RWPE2 (cell line): ENCODE measurements at regions not wholly inside any gene's neighbourhood (a gene's known extent, or its start where the extent isn't known, plus 50 kb on each side); places are given as distances from the start of the nearest gene placed in this dataset.

Experiments
- ATAC-seq: fragments of 200-7000 bp; cut with Tn5 transposase; 3 replicates; pipeline ENCODE4 v1.9.1; 2021; ENCODE audit warnings: low read depth
- DNase-seq: peaks from one replicate; pipeline ENCODE4 v3.0.0-alpha.2; 2020; ENCODE audit warnings: low spot score
- H3K27ac ChIP-seq: fragments of 450-650 bp; 2 replicates; pipeline ENCODE4 v1.5.1; 2017; ENCODE audit warnings: mild to moderate bottlenecking; ENCODE audit not compliant: poor library complexity, severe bottlenecking
- H3K27me3 ChIP-seq: fragments of 250-450 bp; sonication (Bioruptor Pico); 2 replicates; pipeline ENCODE4 v1.5.1; 2021; ENCODE audit warnings: mild to moderate bottlenecking, moderate library complexity; ENCODE audit not compliant: insufficient read depth, poor library complexity, severe bottlenecking
- H3K36me3 ChIP-seq: fragments of 250-450 bp; sonication (Bioruptor Pico); 2 replicates; pipeline ENCODE4 v1.5.1; 2020; ENCODE audit warnings: low read depth, mild to moderate bottlenecking, moderate library complexity
- H3K4me1 ChIP-seq: fragments of 250-450 bp; sonication (Bioruptor Pico); 2 replicates; pipeline ENCODE4 v1.5.1; 2021; ENCODE audit warnings: mild to moderate bottlenecking, moderate library complexity; ENCODE audit not compliant: insufficient read depth, poor library complexity, severe bottlenecking
- H3K4me3 ChIP-seq: fragments of 250-450 bp; sonication (Bioruptor Pico); 2 replicates; pipeline ENCODE4 v1.5.1; 2021; ENCODE audit warnings: mild to moderate bottlenecking, moderate library complexity; ENCODE audit not compliant: severe bottlenecking
- H3K9me3 ChIP-seq: fragments of 250-450 bp; sonication (Bioruptor Pico); 2 replicates; pipeline ENCODE4 v1.5.1; 2021; ENCODE audit warnings: mild to moderate bottlenecking, moderate library complexity; ENCODE audit not compliant: severe bottlenecking
- CTCF ChIP-seq: fragments of 450-650 bp; IDR thresholded peaks from one replicate; pipeline ENCODE4 v1.5.1; 2017; ENCODE audit warnings: mild to moderate bottlenecking, moderate library complexity; ENCODE audit not compliant: poor library complexity, severe bottlenecking

- no peaks in the 10 kb centered on the region for H3K36me3 ChIP-seq
- no peaks in the 10 kb centered on the region for H3K4me1 ChIP-seq
- ATAC-seq (no peak), DNase-seq (no peak)
- H3K27ac ChIP-seq, result no peak overlapping the region
- H3K27me3 ChIP-seq, result no peaks in the 10 kb centered on the region
- no peak overlapping the region for H3K4me3 ChIP-seq
- no peaks in the 10 kb centered on the region for H3K9me3 ChIP-seq
- TF ChIP-seq CTCF, result no peak
These were observed 264.5 kb upstream of the PRR16 start for GRCh38 chr5:120199559-120199958.

- H3K4me1 ChIP-seq, result no peaks in the 10 kb centered on the region
- H3K9me3 ChIP-seq, result no peaks in the 10 kb centered on the region
- no peaks in the 10 kb centered on the region for H3K36me3 ChIP-seq
- no peak for ATAC-seq
- H3K4me3 ChIP-seq, result no peak overlapping the region
- H3K27me3 ChIP-seq, result no peaks in the 10 kb centered on the region
- no peak overlapping the region for H3K27ac ChIP-seq
- TF ChIP-seq CTCF, result no peak
- DNase-seq, result no peak
These were observed 257.0 kb upstream of the PRR16 start for GRCh38 chr5:120207129-120207528.

- no peak for ATAC-seq
- no peaks in the 10 kb centered on the region for H3K36me3 ChIP-seq
- H3K27me3 ChIP-seq, result no peaks in the 10 kb centered on the region
- no peak for TF ChIP-seq CTCF
- no peaks in the 10 kb centered on the region for H3K9me3 ChIP-seq
- DNase-seq, result no peak
- no peaks in the 10 kb centered on the region for H3K4me1 ChIP-seq
- no peak overlapping the region for H3K27ac ChIP-seq
- no peak overlapping the region for H3K4me3 ChIP-seq
These were observed 247.1 kb upstream of the PRR16 start for GRCh38 chr5:120217001-120217400.

GRCh38 chr5:120219988-120220387 lies 244.1 kb upstream of the PRR16 start:
- Histone ChIP-seq H3K27ac (no peak overlapping the region), H3K4me1 (no peaks in the 10 kb centered on the region), H3K4me3 (no peak overlapping the region), H3K9me3 (no peaks in the 10 kb centered on the region), H3K27me3 (no peaks in the 10 kb centered on the region), H3K36me3 (no peaks in the 10 kb centered on the region)
- DNase-seq (no peak), ATAC-seq (no peak)
- TF ChIP-seq CTCF, result no peak

GRCh38 chr5:120225524-120225923 lies 238.6 kb upstream of the PRR16 start:
- no peaks in the 10 kb centered on the region for H3K9me3 ChIP-seq
- ATAC-seq (no peak), DNase-seq (no peak)
- no peaks in the 10 kb centered on the region for H3K36me3 ChIP-seq
- H3K4me1 ChIP-seq, result no peaks in the 10 kb centered on the region
- no peak overlapping the region for H3K4me3 ChIP-seq
- no peak for TF ChIP-seq CTCF
- no peak overlapping the region for H3K27ac ChIP-seq
- H3K27me3 ChIP-seq, result no peaks in the 10 kb centered on the region
